SIG-M5 treated with dmso at 0.1 percent for 504 hours (cell line): ENCODE measurements at regions not wholly inside any gene's neighbourhood (a gene's known extent, or its start where the extent isn't known, plus 50 kb on each side); places are given as distances from the start of the nearest gene placed in this dataset.
A peak's percentile ranks its signal among the peaks of the same experiment; 100 is the strongest.

Experiments used
- DNase-seq: peaks from one replicate; lab custom pipeline; 2025; ENCODE audit not compliant: unreplicated experiment; lab: John Stamatoyannopoulos, UW

GRCh38 chr6:99219788-99220187 lies 129.7 kb downstream of the FAXC start:
- no peak for DNase-seq

GRCh38 chr6:99216959-99217358 lies 132.5 kb downstream of the FAXC start:
- DNase-seq = no peak

- DNase-seq = no peak
Measured at GRCh38 chr6:99195986-99196655, 153.4 kb downstream of the FAXC start.

- no peak for DNase-seq
Measured at GRCh38 chr6:99192561-99192960, 156.9 kb downstream of the FAXC start.

GRCh38 chr6:99189823-99190721 lies 159.4 kb downstream of the FAXC start:
- DNase-seq = no peak

GRCh38 chr6:99187429-99187828 lies 162.0 kb downstream of the FAXC start:
- no peak for DNase-seq

- DNase-seq = no peak
Measured at GRCh38 chr6:99186417-99186816, 163.1 kb downstream of the FAXC start.

- DNase-seq = no peak
Measured at GRCh38 chr6:99185525-99185924, 163.9 kb downstream of the FAXC start.

GRCh38 chr6:99184696-99185095 lies 164.8 kb downstream of the FAXC start:
- DNase-seq = no peak

GRCh38 chr6:99183066-99183465 lies 166.4 kb downstream of the FAXC start:
- DNase-seq = no peak

GRCh38 chr6:99181174-99181573 lies 168.3 kb downstream of the FAXC start:
- DNase-seq = no peak

- no peak for DNase-seq
Measured at GRCh38 chr6:99178168-99178567, 171.3 kb downstream of the FAXC start.

GRCh38 chr6:99177736-99178135 lies 171.7 kb downstream of the FAXC start:
- no peak for DNase-seq

GRCh38 chr6:99165838-99166237 lies 183.6 kb downstream of the FAXC start:
- DNase-seq = no peak

GRCh38 chr6:99152347-99152643 lies 197.2 kb downstream of the FAXC start:
- DNase-seq = no peak

GRCh38 chr6:99151634-99152346 lies 197.7 kb downstream of the FAXC start:
- peak; percentile 1 for DNase-seq

GRCh38 chr6:99148761-99149160 lies 200.7 kb downstream of the FAXC start:
- DNase-seq = no peak

- no peak for DNase-seq
Measured at GRCh38 chr6:99148111-99148510, 200.4 kb upstream of the FBXL4 start.

- no peak for DNase-seq
Measured at GRCh38 chr6:99147206-99147605, 199.5 kb upstream of the FBXL4 start.

GRCh38 chr6:99146711-99147110 lies 199.0 kb upstream of the FBXL4 start:
- no peak for DNase-seq

- DNase-seq = no peak
Measured at GRCh38 chr6:99145738-99146137, 198.0 kb upstream of the FBXL4 start.
